ENCODE measurements at regions not wholly inside any gene's neighbourhood (a gene's known extent, or its start where the extent isn't known, plus 50 kb on each side); places are given as distances from the start of the nearest gene placed in this dataset.

DNA sequence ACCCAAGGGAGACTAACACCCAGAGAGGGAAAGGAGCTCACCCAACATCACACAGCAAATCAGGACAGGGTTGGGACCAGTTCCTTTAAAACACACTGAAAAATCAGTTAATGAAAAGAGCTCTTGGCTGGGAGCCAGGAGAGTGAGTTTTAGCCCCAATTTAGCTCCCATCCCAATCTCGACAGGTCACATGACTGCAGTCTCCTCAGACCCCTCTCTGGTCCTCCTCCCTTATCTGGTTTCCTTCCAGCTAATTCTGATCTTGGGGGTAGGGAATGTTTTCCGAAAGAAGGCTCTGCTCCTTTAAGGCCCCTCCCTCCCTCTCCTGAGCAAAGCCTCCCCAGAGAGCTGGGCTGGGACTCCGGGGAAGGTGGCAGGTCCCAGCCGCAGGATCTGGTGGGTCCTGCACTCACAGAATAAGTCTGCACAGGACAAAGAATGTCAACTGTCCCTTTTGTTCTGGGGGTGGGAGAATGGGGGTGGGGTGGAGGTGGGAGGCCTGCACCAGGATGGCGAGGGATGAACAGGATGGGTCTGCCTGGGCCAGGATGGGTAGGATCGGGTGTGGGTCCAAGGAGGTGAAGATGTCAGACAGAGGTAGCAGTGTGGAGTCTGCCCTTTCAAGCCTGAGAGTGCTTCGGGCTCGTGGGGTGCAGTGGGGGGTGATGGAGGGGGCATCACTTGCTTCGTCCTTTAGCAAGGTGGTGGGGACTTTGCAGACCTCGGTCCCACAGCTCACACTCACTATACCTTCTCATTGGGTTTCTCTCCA, 57.3 kb upstream of the SSBP3 start:
- TF ChIP-seq, protein P1, sequence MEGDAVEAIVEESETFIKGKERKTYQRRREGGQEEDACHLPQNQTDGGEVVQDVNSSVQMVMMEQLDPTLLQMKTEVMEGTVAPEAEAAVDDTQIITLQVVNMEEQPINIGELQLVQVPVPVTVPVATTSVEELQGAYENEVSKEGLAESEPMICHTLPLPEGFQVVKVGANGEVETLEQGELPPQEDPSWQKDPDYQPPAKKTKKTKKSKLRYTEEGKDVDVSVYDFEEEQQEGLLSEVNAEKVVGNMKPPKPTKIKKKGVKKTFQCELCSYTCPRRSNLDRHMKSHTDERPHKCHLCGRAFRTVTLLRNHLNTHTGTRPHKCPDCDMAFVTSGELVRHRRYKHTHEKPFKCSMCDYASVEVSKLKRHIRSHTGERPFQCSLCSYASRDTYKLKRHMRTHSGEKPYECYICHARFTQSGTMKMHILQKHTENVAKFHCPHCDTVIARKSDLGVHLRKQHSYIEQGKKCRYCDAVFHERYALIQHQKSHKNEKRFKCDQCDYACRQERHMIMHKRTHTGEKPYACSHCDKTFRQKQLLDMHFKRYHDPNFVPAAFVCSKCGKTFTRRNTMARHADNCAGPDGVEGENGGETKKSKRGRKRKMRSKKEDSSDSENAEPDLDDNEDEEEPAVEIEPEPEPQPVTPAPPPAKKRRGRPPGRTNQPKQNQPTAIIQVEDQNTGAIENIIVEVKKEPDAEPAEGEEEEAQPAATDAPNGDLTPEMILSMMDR (IDR thresholded peaks at IDR 0.05; ENCODE audit: borderline replicate concordance, extremely low read depth, low read length, poor library complexity, severe bottlenecking) = no peak
- no peak for TF ChIP-seq EZH2 (IDR thresholded peaks at IDR 0.05; ENCODE audit: borderline replicate concordance, low read depth, low read length, severe bottlenecking)
